Stimulated activated CD4-positive, alpha-beta T cell treated with anti-CD3 and anti-CD28 coated beads, Interleukin-15, amount 100 ng/mL, for 24 hours (primary cell): ENCODE measurements at regions not wholly inside any gene's neighbourhood (a gene's known extent, or its start where the extent isn't known, plus 50 kb on each side); places are given as distances from the start of the nearest gene placed in this dataset.

ENCODE experiments used
- DNase-seq: peaks from one replicate; pipeline ENCODE4 v3.0.0-alpha.2; 2020

DNA sequence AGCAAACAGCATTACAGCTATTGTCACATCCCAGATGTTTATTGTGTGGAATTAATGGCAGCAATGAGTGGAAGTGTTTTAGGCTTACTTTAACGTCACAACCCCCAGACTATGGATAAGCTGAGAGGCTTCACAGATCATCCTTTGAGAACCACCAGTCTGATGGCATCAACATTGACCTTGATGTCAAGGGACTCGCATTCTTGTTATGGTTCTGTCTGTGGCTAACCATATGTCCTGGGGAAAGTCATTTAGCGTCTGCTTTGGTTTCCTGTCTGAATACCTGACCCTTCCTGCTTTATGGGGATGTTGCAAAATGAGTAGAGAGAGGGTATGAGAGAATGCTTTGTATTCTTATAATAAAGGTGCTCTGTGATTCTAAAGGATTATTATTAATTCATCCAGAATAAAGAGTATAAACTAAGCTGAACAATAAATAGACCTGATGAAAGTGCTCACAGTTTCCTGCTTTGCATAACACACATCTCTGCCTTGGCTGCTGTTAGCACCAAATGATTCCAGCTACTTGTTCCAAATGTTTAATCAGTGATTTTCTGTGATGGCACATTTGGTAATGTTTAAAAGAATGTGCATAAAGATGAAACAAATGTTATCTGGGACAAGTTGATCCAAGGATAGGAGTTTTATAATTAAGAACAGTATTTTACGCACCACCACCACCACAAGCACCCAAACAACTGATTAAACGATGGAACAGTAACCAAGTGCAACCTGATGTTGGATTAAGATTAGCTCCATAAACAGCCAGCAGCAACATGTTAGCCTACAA lies 116.9 kb upstream of the LRIG3 start:
- DNase-seq = no peak

DNA sequence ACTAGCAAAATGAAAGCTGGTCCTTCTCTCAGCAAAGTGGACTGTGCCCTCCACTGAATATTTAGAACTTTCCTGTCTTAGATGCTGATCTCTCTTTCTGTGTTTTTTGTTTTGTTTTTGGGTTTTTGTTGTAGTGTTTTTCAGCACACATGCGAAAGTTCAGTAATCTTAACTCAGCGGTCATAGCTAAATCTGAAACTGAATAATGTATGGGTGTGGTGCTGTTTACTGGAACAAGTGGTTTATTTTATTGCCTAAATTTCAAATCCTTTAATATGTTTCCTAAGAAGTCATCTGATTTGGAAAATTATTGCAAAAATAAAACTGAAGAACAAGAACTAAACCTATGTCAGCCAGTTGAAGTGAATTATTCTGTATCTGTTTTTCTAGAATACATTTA lies 116.0 kb upstream of the LRIG3 start:
- no peak for DNase-seq

DNA sequence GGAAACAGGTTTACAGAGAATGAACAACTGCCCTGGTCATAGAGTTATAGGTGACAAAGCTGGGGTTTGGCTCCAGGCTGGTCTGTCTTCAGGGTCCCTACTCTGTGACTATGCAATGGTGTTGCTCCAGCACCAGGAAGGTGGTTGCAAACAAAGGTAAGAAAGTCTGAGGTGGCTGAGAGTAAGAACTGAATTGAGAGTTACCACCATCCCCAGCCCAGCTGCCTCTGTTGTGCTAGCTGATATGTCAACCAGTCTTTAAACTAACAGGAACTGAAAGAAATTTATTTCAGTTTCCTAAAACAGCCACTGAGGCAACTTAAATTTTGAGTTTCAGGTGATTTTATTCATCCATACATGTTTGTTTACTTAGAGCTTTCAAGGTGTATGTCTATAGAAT lies 111.0 kb upstream of the LRIG3 start:
- DNase-seq = no peak

DNA sequence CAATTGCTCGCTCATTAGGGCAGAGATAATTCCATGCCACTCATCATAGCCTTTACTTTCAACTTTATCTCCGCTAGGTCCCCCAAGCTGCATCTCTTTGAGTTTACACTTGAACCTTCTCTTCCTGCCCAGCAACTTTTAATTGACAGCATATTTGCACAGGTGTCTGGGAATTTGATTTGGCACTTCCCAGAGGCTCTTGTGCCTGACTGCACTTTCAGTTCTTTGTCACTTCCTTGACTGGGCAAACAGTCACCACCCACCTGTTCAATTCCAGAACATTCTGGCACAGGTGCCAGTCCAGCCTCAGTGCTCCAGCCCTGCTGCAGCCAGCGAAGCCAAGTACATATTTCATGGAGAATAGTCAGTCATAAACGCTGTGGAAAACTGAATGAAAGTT lies 110.1 kb upstream of the LRIG3 start:
- no peak for DNase-seq

DNA sequence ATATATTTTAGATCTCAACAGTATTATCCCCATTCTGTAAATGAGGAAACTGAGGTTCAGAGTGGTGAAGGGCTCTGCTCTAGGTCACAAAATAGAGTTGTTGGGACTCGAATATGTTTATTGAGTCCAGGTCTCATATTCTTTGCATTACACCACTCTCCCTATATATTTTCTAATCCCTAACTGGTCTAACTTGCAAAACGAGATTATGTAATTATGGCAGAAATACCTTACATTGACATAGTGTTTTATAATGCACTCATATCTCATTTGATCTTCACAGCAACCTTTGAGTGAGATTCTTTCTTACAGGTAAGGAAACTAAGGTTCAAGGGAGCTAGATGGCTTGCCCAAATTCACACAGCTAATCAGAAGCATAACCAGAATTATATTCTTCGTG lies 106.9 kb upstream of the LRIG3 start:
- DNase-seq = no peak

DNA sequence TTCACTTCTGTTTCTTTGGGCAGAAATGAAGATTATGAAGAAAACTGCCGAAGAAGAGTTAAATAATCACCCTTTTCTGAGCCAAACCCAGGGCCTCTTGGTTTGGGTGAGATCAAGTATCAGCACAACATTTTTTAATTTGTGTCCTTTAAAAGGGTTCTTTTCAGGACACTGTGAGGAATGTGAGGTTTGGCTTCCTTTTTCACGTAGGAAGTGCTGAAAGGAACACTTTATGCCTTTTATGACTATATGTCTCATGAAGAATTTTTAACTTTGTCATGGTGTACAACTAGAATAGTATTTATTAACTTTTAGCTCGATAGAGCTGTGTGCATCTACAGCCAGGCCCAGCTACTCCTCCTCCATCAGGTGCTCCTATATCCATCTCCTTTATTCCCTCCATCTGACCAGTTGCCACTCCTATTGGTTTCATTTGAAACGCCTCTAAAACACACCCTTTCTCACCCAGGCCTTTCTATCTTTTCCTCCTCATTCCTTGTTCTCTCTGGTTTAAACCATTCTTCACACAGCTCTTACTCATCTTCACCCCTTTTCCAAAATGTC lies 103.6 kb upstream of the LRIG3 start:
- no peak for DNase-seq

DNA sequence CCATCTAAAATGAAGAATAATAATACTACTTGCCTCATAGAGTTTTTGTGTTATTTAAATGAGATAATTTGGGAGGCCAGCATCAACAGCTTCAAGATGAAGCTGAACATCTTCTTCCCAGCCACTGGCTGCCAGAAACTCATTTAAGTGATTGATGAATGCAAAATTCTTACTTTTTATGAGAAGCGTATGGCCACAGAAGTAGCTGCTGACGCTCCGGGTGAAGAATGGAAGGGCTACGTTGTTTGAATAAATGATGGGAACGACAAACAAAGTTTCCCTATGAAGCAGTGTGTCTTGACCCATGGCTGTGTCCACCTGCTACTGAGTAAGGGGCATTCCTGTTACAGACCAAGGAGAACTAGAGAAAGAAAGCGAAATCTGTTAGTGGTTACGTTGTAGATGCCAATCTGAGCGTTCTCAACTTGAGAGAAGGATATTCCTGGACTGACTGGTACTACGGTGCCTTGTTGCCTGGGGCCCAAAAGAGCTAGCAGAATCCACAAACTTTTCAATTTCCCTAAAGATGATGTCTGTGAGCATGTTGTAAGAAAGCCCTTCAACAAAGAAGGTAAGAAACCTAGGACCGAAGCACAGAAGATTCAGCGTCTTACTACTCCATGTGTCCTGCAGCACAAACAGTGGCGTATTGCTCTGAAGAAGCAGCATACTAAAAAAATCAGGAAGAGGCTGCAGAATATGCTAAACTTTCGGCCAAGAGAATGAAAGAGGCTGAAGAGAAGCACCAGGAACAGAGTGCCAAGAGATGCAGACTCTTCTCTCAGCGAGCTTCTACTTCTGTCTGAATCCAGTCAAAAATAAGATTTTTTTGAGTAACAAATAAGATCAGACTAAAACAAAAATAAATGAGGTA lies 100.0 kb upstream of the LRIG3 start:
- no peak for DNase-seq

DNA sequence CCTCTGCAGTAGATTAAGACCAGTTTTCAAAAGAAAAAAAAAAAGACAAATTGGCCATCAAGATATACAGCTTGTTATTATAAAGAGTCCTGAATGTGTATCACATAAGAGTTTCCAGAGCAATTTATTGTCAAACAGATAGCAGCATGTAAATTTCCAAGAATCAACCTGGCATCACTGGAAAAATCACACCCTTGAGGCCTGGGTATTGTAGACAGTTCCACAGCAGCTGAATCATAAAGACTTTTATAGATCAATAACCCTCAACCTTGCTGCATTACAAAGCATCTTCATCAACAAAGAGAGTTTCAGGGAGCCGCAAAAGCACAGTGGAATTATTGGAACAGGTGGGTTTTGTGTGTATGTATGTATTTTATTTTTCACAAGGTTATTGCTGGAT lies 94.6 kb upstream of the LRIG3 start:
- no peak for DNase-seq

DNA sequence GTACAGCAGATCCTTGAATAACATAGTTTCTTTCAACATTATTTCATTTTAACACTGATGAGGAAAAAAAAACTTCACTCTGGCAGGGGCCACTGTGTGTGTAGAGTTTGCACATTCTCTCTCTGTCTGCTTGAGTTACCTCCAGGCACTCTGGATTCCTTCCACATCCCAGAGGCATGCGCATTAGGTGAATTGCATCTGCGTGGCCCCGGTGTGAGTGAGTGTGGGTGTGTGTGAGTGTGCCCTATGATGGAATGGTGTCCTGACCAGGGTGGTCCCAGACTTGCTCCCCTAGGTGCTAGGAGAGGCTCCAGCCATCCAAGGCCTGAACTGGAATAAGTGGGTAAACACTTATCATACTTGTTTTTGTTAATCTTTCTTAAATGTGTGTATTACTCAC lies 90.6 kb upstream of the LRIG3 start:
- no peak for DNase-seq

DNA sequence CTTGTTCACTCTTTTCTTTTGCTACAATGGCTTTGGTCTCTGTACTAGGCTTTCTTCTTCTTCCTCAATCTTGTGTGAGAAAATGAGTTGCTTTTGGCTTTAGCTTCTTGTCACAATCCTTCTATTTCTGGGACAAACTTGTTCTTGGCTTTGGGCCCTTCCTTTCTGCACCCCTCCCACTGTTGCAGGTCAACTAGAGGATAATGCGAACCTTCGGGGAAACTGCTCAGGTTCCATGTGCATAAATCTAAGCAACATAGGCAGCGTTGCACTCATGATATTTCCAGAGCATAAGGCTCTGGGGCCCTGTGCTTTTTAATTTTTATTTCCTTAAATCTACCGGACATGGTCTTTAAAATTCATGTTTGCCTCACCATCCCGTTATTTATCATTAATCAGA lies 89.8 kb upstream of the LRIG3 start:
- no peak for DNase-seq

DNA sequence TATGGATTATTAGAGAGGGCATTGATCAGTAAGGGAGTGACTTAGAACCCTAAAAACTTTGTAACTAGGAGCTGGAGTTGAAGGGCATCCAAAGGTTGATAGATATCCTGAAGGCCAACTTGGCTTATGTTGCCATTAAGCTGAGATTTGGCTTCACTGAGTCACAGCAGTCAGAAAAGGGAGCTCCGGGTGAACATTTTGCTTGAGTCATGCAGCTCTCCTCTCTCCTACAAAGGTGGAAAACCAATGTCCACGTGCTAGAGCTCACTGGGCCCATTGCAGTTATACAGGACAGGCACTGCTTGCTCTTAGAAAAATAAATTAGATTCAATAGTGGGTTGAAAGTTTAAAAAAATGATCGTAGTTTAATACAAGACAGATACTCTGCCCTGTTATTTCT lies 87.3 kb upstream of the LRIG3 start:
- no peak for DNase-seq

DNA sequence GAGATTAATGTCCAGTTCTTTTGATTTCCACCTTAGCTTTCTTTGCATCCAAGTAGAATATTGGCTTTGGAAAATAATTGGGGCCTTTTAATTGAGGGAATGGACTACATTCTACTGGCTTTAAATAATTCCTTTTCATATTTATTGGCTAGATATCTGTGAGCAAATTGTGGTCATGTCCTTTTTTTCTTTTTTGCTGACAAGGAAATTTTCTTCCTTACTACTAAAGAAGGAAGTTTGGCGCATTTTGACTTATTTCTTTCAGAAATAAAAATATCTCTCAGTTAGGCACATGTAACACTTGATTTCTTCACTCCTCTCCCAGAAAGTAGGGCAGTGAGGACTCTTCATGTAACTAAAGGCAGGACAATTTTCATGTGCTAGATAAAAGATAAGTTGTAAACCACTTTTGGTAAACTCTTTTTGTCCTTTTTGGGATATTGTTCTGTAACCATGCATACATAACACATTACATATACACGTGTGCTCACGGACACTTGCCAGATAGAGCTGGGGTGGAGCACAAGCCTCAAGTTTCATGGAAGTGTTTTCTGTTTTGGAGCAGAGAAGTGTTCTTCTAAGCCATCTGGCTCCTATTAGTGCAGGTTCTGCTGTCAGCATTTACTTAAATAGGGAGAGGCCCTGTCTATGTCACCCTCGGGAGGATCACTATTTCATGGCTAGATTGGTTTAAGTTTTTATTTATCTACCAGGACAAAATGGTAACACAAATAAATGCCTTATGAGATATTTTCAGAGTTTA lies 85.1 kb upstream of the LRIG3 start:
- DNase-seq = no peak

DNA sequence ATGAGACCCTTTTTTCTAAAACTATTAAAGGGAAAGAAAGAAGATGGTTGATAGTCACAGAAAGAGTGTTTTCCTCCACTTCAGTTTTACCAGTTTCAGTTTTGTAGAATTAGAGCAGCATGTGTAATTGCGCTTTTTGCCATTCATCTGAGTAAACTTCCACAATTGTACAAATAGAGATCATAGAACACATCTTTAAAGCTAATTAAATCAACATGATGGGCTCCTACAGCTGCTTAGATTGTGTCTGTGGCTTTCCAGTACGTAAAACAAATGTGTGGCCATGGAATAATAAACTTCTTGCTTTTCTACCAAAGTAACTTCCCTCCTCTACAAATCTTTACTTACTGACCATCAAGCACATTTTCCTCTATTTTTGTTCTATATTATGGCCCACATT lies 84.2 kb upstream of the LRIG3 start:
- no peak for DNase-seq

DNA sequence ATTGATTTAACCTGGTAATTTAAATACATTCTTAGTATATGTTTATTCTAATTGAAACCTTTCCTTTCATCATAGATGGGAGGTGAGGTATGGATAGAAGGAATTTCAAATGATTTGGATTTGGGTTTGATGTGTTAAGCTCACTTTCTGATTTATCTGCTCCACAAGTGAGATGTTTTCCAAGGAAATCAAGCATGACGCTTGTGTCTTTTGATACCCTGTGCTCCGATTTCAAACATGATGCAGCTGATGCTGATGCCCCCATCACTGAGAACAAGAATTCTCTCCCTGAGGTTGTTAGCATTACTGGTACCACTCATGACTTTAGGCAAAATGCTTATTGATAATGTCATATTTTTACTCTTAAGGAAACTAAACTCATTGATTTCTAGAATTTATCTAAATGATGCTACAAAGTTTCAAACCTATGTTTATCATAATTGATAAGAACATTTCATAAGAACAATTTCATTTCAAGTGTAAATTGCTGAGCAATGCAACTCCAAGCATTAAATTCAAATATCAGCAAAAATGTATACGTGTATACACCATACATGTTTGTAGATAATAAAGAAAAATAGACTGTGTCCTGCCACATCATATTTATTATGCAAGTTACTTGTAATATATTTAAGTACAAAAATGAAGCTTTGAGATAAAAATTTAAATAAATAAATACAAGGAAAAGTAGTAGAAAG lies 75.5 kb upstream of the LRIG3 start:
- DNase-seq = no peak

DNA sequence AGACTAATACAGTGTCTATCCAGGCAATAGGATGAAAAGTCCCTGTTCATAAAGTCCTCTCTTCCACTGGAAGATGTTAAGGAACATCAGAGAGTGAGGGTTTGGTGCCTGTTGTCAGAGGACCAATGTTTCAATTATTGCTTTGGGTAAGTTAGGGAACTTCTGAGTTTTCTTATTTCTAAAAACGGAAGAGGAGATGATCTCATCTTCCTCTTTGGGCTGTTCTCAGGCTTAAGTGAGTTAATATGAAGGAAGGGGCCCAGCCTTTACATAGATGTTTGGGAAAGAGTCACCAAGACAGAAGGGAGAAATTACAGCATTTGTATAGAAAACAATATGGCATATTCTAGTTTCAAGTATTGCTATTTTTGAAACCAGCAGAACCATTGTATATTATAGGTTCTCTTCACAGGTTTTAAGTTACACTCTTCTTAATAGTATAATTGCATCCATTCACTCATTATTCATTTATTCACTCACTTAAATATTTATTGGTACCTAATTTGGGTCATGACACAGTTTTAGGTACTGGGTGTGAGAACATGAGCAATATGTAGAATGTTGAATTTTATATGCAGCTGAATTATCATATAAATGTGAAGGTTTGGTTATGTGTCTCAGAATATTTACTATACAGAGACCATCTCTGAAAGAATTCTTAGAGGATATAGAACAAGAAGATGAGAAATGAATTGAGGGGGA lies 68.5 kb upstream of the LRIG3 start:
- no peak for DNase-seq

DNA sequence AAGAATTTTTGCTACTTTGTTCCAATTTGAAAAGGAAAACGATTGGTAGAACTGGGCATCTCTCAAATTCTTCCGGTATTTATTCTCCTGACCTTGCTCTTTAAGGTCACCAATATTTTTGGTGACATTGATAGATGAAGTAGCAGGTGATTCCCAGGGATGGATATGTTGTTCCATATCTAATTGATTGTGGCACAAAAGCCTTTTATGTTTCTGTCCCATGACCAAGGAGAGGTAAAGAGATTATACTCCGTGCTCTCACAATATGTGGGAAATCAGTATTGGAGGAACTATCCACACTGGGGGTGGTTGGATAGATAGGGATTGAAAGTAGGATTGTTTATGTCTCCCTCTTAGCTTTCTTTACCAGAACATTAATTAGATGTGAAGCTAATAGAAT lies 61.7 kb upstream of the LRIG3 start:
- no peak for DNase-seq

DNA sequence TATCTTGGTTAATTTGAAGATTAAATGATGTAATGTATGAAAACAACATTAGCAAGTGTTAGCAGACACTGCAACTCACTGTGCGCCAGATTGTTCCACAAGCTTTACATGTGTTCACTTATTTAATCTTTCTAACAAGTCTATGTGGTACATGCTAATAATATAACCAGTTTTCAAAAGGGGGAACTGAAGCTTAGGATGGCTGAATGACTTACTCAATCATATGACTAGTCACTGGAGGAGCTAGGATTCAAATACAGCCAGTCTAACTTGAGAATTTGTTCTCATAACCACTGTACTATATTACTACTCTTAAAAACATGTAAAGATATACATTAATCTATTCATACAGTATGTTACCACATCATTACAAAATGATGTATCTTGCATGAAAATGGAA lies 60.5 kb upstream of the LRIG3 start:
- DNase-seq = no peak

DNA sequence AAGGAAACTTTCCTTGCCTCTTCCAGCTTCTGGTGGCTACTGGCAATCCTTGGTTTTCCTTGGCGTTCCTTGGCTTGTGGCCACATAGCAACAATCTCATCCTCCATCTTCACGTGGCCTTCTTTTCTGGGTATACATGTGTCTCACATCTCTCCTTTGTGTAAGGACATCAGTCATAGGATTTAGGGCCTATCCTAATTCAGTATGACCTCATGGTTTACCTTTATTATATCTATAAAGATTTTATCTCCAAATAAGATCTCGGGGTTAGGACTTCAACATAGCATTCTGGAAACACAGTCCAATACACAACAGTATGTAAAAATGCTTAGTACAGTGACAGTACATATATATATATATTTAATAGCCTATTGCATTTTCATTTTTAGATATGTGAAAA lies 58.4 kb upstream of the LRIG3 start:
- DNase-seq = no peak

DNA sequence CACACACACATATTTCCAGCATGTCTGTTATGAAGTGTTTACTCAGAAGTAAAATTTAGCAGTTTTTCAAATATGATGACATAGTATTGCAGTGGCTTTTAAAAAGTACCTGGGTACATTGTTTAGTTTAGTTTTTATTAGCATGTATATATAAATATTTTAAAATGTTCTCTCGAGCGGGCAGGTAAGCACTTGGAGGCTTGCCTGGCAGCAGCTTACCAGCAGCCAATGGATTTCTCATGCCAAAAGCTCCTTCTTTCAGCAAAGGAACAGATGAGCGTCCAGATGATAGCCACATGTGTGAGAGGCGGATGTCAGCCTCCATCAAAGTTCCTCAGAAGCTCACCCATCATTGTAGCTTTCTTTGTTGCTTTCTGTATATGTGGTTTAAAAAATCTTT lies 57.2 kb upstream of the LRIG3 start:
- no peak for DNase-seq

DNA sequence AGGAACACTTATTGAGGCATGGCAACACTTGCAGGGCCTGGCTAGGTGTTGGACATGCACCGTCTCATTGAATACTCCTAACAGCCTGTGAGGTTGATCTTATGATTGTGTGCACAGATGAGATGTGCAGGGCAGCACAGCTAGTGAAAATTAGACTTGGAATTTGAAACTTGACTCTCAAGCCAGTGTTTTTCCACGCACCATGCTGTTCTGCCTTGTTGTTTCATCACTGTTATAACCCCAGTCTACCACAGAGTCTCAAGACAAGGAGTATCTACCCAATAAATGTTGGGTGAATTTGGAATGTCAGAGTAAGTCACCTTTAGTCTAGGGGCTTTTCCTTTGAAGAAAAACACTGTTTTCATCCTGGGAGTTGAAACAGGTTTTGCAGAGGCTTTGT lies 55.8 kb upstream of the LRIG3 start:
- no peak for DNase-seq
